ENCODE measurements at regions not wholly inside any gene's neighbourhood (a gene's known extent, or its start where the extent isn't known, plus 50 kb on each side); places are given as distances from the start of the nearest gene placed in this dataset.

- in situ Hi-C loops (cut with MboI; ENCODE audit: low sequenced_read_pairs, unreplicated experiment): no loop called here
- DNase-seq (ENCODE audit: low spot score): no peak
- no peak for TF ChIP-seq CTCF (IDR thresholded peaks at IDR 0.05; ENCODE audit: borderline replicate concordance, control extremely low read depth, extremely low read depth, insufficient read depth, missing control alignments)
Observed at GRCh38 chr17:31674717-31675349, 184.2 kb downstream of the COPRS start.

- DNase-seq (ENCODE audit: low spot score): no peak
- TF ChIP-seq CTCF (IDR thresholded peaks at IDR 0.05; ENCODE audit: borderline replicate concordance, control extremely low read depth, extremely low read depth, insufficient read depth, missing control alignments): no peak
- in situ Hi-C loops (cut with MboI; ENCODE audit: low sequenced_read_pairs, unreplicated experiment): no loop called here
Observed at GRCh38 chr17:31674305-31674704, 184.7 kb downstream of the COPRS start.

- in situ Hi-C loops (cut with MboI; ENCODE audit: low sequenced_read_pairs, unreplicated experiment): no loop called here
- TF ChIP-seq CTCF (IDR thresholded peaks at IDR 0.05; ENCODE audit: borderline replicate concordance, control extremely low read depth, extremely low read depth, insufficient read depth, missing control alignments): no peak
- DNase-seq (ENCODE audit: low spot score): no peak
Observed at GRCh38 chr17:31673076-31673475, 186.0 kb downstream of the COPRS start.

- in situ Hi-C loops (cut with MboI; ENCODE audit: low sequenced_read_pairs, unreplicated experiment): no loop called here
Observed at GRCh38 chr17:31672161-31672819, 186.8 kb downstream of the COPRS start.

GRCh38 chr17:31663576-31663975, 195.5 kb downstream of the COPRS start:
- no peak for TF ChIP-seq CTCF (IDR thresholded peaks at IDR 0.05; ENCODE audit: borderline replicate concordance, control extremely low read depth, extremely low read depth, insufficient read depth, missing control alignments)
- in situ Hi-C loops (cut with MboI; ENCODE audit: low sequenced_read_pairs, unreplicated experiment): no loop called here
- DNase-seq (ENCODE audit: low spot score): no peak

More at GRCh38 chr17:31672161-31672819, 186.8 kb downstream of the COPRS start:
- no peak for TF ChIP-seq CTCF (IDR thresholded peaks at IDR 0.05; ENCODE audit: borderline replicate concordance, control extremely low read depth, extremely low read depth, insufficient read depth, missing control alignments)
- DNase-seq (ENCODE audit: low spot score): no peak

GRCh38 chr17:31660684-31661083, 198.4 kb downstream of the COPRS start:
- in situ Hi-C loops (cut with MboI; ENCODE audit: low sequenced_read_pairs, unreplicated experiment): no loop called here
- no peak for TF ChIP-seq CTCF (IDR thresholded peaks at IDR 0.05; ENCODE audit: borderline replicate concordance, control extremely low read depth, extremely low read depth, insufficient read depth, missing control alignments)
- peak; percentile 35 for DNase-seq (ENCODE audit: low spot score)
